Type B pancreatic cell (in vitro differentiated cells): ENCODE measurements at regions not wholly inside any gene's neighbourhood (a gene's known extent, or its start where the extent isn't known, plus 50 kb on each side); places are given as distances from the start of the nearest gene placed in this dataset.

ENCODE experiments used
- DNase-seq: peaks from one replicate; pipeline ENCODE4 v3.0.0; 2021; ENCODE audit warnings: mixed read lengths; ENCODE audit not compliant: unreplicated experiment; ENCODE audit errors: extremely low spot score
- H3K27ac Mint-ChIP-seq: 2 replicates; pipeline ENCODE4 v1.8.0; 2021; ENCODE audit warnings: mild to moderate bottlenecking, mixed read lengths
- H3K27me3 Mint-ChIP-seq: 2 replicates; pipeline ENCODE4 v1.8.0; 2021; ENCODE audit warnings: mixed read lengths
- H3K36me3 Mint-ChIP-seq: 2 replicates; pipeline ENCODE4 v1.8.0; 2021; ENCODE audit warnings: mixed read lengths
- H3K4me1 Mint-ChIP-seq: one replicate; pipeline ENCODE4 v1.8.0; 2021; ENCODE audit warnings: mixed read lengths; ENCODE audit not compliant: unreplicated experiment
- H3K4me3 Mint-ChIP-seq: 2 replicates; pipeline ENCODE4 v1.8.0; 2021; ENCODE audit warnings: mild to moderate bottlenecking, mixed read lengths
- H3K9me3 Mint-ChIP-seq: 2 replicates; pipeline ENCODE4 v1.8.0; 2021; ENCODE audit warnings: mixed read lengths
- CTCF ChIP-seq: fragments of 200-600 bp; sonication (generic); conservative IDR thresholded peaks from 2 replicates; pipeline ENCODE4 v1.5.0; 2021; ENCODE audit warnings: antibody characterized with exemption, mild to moderate bottlenecking

GRCh38 chr18:78767648-78768071 is 212.0 kb upstream of the SALL3 start:
- H3K27ac Mint-ChIP-seq, result no peak overlapping the region
- H3K27me3 Mint-ChIP-seq, result peaks cover 30% of the 10 kb centered on the region
- TF ChIP-seq CTCF, result no peak
- H3K4me3 Mint-ChIP-seq, result no peak overlapping the region
- DNase-seq, result no peak
- no peaks in the 10 kb centered on the region for H3K9me3 Mint-ChIP-seq
- peaks cover 15% of the 10 kb centered on the region for H3K4me1 Mint-ChIP-seq
- no peaks in the 10 kb centered on the region for H3K36me3 Mint-ChIP-seq

GRCh38 chr18:78768221-78768620 is 211.4 kb upstream of the SALL3 start:
- H3K4me3 Mint-ChIP-seq, result no peak overlapping the region
- H3K27me3 Mint-ChIP-seq, result peaks cover 26% of the 10 kb centered on the region
- no peaks in the 10 kb centered on the region for H3K9me3 Mint-ChIP-seq
- H3K36me3 Mint-ChIP-seq, result no peaks in the 10 kb centered on the region
- TF ChIP-seq CTCF, result no peak
- H3K4me1 Mint-ChIP-seq, result peaks cover 15% of the 10 kb centered on the region
- H3K27ac Mint-ChIP-seq, result no peak overlapping the region
- no peak for DNase-seq

- no peak for TF ChIP-seq CTCF
- peaks cover 15% of the 10 kb centered on the region for H3K4me1 Mint-ChIP-seq
- DNase-seq, result no peak
- no peak overlapping the region for H3K4me3 Mint-ChIP-seq
- H3K36me3 Mint-ChIP-seq, result no peaks in the 10 kb centered on the region
- peaks cover 26% of the 10 kb centered on the region for H3K27me3 Mint-ChIP-seq
- no peaks in the 10 kb centered on the region for H3K9me3 Mint-ChIP-seq
- peak overlapping the region; percentile 2 for H3K27ac Mint-ChIP-seq
Measured at GRCh38 chr18:78768656-78769501, 210.7 kb upstream of the SALL3 start.

GRCh38 chr18:78769502-78770105 is 210.0 kb upstream of the SALL3 start:
- H3K4me3 Mint-ChIP-seq, result no peak overlapping the region
- no peak for TF ChIP-seq CTCF
- H3K27ac Mint-ChIP-seq, result no peak overlapping the region
- H3K36me3 Mint-ChIP-seq, result no peaks in the 10 kb centered on the region
- H3K4me1 Mint-ChIP-seq, result peaks cover 19% of the 10 kb centered on the region
- H3K9me3 Mint-ChIP-seq, result no peaks in the 10 kb centered on the region
- no peak for DNase-seq
- peaks cover 28% of the 10 kb centered on the region for H3K27me3 Mint-ChIP-seq

- Mint-ChIP-seq H3K36me3 (no peaks in the 10 kb centered on the region), H3K27me3 (peaks cover 28% of the 10 kb centered on the region), H3K4me1 (peaks cover 19% of the 10 kb centered on the region), H3K27ac (no peak overlapping the region), H3K4me3 (no peak overlapping the region), H3K9me3 (no peaks in the 10 kb centered on the region)
- no peak for TF ChIP-seq CTCF
- DNase-seq, result no peak
Measured at GRCh38 chr18:78770139-78770822, 209.3 kb upstream of the SALL3 start.
